HG03095 (cell line): ENCODE measurements at regions not wholly inside any gene's neighbourhood (a gene's known extent, or its start where the extent isn't known, plus 50 kb on each side); places are given as distances from the start of the nearest gene placed in this dataset.

Experiments
- ATAC-seq: cut with Tn5 transposase; IDR thresholded peaks from one replicate; pipeline ENCODE4 v1.9.1; 2021; ENCODE audit warnings: moderate library complexity; ENCODE audit not compliant: unreplicated experiment

- ATAC-seq: no peak
These were observed 648.4 kb upstream of the HTR2C start for GRCh38 chrX:113935518-113935917.

GRCh38 chrX:113933931-113934330, 650.0 kb upstream of the HTR2C start:
- no peak for ATAC-seq

- no peak for ATAC-seq
These were observed 654.9 kb upstream of the HTR2C start for GRCh38 chrX:113929004-113929403.

GRCh38 chrX:113920661-113921060, 663.2 kb upstream of the HTR2C start:
- ATAC-seq: no peak

GRCh38 chrX:113919387-113919786, 664.5 kb upstream of the HTR2C start:
- ATAC-seq: no peak

GRCh38 chrX:113906168-113906567, 677.7 kb upstream of the HTR2C start:
- no peak for ATAC-seq

- no peak for ATAC-seq
These were observed 691.0 kb upstream of the HTR2C start for GRCh38 chrX:113892891-113893290.

GRCh38 chrX:113892401-113892800, 691.5 kb upstream of the HTR2C start:
- ATAC-seq: no peak

- ATAC-seq: no peak
These were observed 710.8 kb upstream of the HTR2C start for GRCh38 chrX:113873056-113873455.

- ATAC-seq: no peak
These were observed 715.2 kb upstream of the HTR2C start for GRCh38 chrX:113868711-113869110.

- ATAC-seq: no peak
These were observed 715.7 kb upstream of the HTR2C start for GRCh38 chrX:113868177-113868576.

- no peak for ATAC-seq
These were observed 734.5 kb upstream of the HTR2C start for GRCh38 chrX:113849408-113849807.

- ATAC-seq: no peak
These were observed 750.5 kb upstream of the HTR2C start for GRCh38 chrX:113833096-113834055.

GRCh38 chrX:113828470-113828869, 755.4 kb upstream of the HTR2C start:
- no peak for ATAC-seq

- ATAC-seq: no peak
These were observed 765.5 kb upstream of the HTR2C start for GRCh38 chrX:113818346-113818745.

- no peak for ATAC-seq
These were observed 779.1 kb upstream of the HTR2C start for GRCh38 chrX:113804819-113805218.

- ATAC-seq: no peak
These were observed 779.6 kb upstream of the HTR2C start for GRCh38 chrX:113804291-113804690.

- no peak for ATAC-seq
These were observed 781.0 kb upstream of the HTR2C start for GRCh38 chrX:113802837-113803236.

- ATAC-seq: no peak
These were observed 782.9 kb upstream of the HTR2C start for GRCh38 chrX:113800955-113801354.

GRCh38 chrX:113793563-113793962, 790.3 kb upstream of the HTR2C start:
- no peak for ATAC-seq

- no peak for ATAC-seq
These were observed 792.9 kb upstream of the HTR2C start for GRCh38 chrX:113790987-113791386.

- ATAC-seq: peak; percentile 80
These were observed 799.1 kb upstream of the HTR2C start for GRCh38 chrX:113784754-113785153.

- ATAC-seq: no peak
These were observed 813.1 kb upstream of the HTR2C start for GRCh38 chrX:113770806-113771205.
